Smooth muscle cell (in vitro differentiated cells): ENCODE measurements at regions not wholly inside any gene's neighbourhood (a gene's known extent, or its start where the extent isn't known, plus 50 kb on each side); places are given as distances from the start of the nearest gene placed in this dataset.

Source experiments
- DNase-seq: peaks from one replicate; lab custom pipeline; 2025; ENCODE audit not compliant: unreplicated experiment; lab: John Stamatoyannopoulos, UW
- H2AFZ ChIP-seq: fragments of 200-600 bp; sonication (generic); 2 replicates; pipeline ENCODE4 v1.6.0; 2016; ENCODE audit warnings: antibody characterized with exemption, low read depth, mild to moderate bottlenecking
- H3F3A ChIP-seq: fragments of 200-600 bp; sonication (generic); 2 replicates; pipeline ENCODE4 v1.6.0; 2017; ENCODE audit warnings: antibody characterized with exemption, low read depth
- H3K27ac ChIP-seq: fragments of 200-600 bp; sonication (generic); 2 replicates; pipeline ENCODE4 v1.5.1; 2016; ENCODE audit warnings: low read depth, mild to moderate bottlenecking
- H3K27me3 ChIP-seq: fragments of 200-600 bp; sonication (generic); 2 replicates; pipeline ENCODE4 v1.6.1; 2016; ENCODE audit warnings: low read depth, mild to moderate bottlenecking
- H3K36me3 ChIP-seq: fragments of 200-600 bp; sonication (generic); 2 replicates; pipeline ENCODE4 v1.5.1; 2016; ENCODE audit warnings: low read depth
- H3K4me1 ChIP-seq: fragments of 200-600 bp; sonication (generic); 2 replicates; pipeline ENCODE4 v1.5.1; 2016; ENCODE audit warnings: low read depth
- H3K4me2 ChIP-seq: fragments of 200-600 bp; sonication (generic); 2 replicates; pipeline ENCODE4 v1.6.0; 2016; ENCODE audit warnings: mild to moderate bottlenecking
- H3K4me3 ChIP-seq: fragments of 200-600 bp; sonication (generic); 2 replicates; pipeline ENCODE4 v1.5.1; 2016; ENCODE audit warnings: mild to moderate bottlenecking
- H3K79me2 ChIP-seq: fragments of 200-600 bp; sonication (generic); 2 replicates; pipeline ENCODE4 v1.6.0; 2016; ENCODE audit warnings: low read depth, mild to moderate bottlenecking
- H3K9ac ChIP-seq: fragments of 200-600 bp; sonication (generic); 2 replicates; pipeline ENCODE4 v1.6.0; 2016; ENCODE audit warnings: low read depth
- H3K9me3 ChIP-seq: fragments of 200-600 bp; sonication (generic); replicated peaks from 2 replicates; pipeline ENCODE4 v1.5.1; 2016; ENCODE audit warnings: low read depth
- H4K20me1 ChIP-seq: fragments of 200-600 bp; sonication (generic); 2 replicates; pipeline ENCODE4 v1.6.0; 2016; ENCODE audit warnings: low read depth
- WGBS: methylation state at CpG from one replicate; pipeline ENCODE4 v1.1.7; 2016; ENCODE audit warnings: low lambda C conversion rate; 5-methylcytosine and 5-hydroxymethylcytosine counted together
- TF ChIP-seq, protein P1 (sequence below): fragments of 200-600 bp; sonication (generic); IDR thresholded peaks from 2 replicates; pipeline ENCODE4 v1.5.1; 2017; ENCODE audit warnings: borderline replicate concordance, mild to moderate bottlenecking, antibody characterized with exemption; ENCODE audit not compliant: insufficient read depth, poor library complexity, severe bottlenecking

DNA sequence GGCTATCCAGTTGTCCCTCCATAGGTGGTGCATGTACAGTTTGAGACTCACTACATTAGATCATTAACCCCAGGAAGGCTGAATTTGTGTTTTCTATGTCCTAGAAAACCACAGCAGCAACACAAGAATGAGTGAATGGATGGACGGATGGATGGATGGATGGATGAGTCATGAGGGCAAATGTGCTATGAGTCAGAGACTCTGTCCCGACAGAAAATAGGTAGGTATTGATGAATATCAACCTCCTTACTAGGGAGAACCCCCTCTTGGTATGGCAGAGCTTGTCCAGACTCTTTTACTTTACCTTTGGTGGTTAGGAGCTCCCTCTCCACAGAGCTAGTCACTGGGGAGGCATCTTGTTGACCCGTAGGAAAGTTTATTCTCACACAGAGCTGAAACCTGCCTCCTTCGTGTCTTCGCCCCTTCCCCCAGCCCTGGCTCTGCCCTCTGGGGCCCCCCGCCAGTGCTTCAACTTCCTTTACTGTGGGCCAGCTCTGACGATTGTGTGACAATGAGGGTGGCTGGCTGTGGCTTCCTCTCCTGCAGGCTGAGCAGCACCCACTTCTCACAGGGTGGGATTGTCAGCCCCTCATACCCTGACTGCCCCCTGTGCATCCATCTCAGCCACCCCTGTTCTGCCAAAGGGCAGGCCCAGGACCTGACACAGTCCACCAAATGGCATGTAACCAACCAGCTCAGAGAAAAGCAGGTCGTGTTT is 145.2 kb downstream of the FOXD2 start:
- TF ChIP-seq, protein P1, sequence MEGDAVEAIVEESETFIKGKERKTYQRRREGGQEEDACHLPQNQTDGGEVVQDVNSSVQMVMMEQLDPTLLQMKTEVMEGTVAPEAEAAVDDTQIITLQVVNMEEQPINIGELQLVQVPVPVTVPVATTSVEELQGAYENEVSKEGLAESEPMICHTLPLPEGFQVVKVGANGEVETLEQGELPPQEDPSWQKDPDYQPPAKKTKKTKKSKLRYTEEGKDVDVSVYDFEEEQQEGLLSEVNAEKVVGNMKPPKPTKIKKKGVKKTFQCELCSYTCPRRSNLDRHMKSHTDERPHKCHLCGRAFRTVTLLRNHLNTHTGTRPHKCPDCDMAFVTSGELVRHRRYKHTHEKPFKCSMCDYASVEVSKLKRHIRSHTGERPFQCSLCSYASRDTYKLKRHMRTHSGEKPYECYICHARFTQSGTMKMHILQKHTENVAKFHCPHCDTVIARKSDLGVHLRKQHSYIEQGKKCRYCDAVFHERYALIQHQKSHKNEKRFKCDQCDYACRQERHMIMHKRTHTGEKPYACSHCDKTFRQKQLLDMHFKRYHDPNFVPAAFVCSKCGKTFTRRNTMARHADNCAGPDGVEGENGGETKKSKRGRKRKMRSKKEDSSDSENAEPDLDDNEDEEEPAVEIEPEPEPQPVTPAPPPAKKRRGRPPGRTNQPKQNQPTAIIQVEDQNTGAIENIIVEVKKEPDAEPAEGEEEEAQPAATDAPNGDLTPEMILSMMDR: no peak
- no peak overlapping the region for H3K4me2 ChIP-seq
- H3K27ac ChIP-seq: no peak overlapping the region
- no peaks in the 10 kb centered on the region for H4K20me1 ChIP-seq
- H3K9ac ChIP-seq: no peak overlapping the region
- no peaks in the 10 kb centered on the region for H3F3A ChIP-seq
- H3K36me3 ChIP-seq: no peaks in the 10 kb centered on the region
- no peaks in the 10 kb centered on the region for H3K9me3 ChIP-seq
- peaks cover 16% of the 10 kb centered on the region for H3K27me3 ChIP-seq
- no peaks in the 10 kb centered on the region for H3K4me1 ChIP-seq
- H2AFZ ChIP-seq: no peak overlapping the region
- WGBS: 55% methylated on average over 8 of the region's 8 CpGs
- no peaks in the 10 kb centered on the region for H3K79me2 ChIP-seq
- DNase-seq: no peak
- no peak overlapping the region for H3K4me3 ChIP-seq

DNA sequence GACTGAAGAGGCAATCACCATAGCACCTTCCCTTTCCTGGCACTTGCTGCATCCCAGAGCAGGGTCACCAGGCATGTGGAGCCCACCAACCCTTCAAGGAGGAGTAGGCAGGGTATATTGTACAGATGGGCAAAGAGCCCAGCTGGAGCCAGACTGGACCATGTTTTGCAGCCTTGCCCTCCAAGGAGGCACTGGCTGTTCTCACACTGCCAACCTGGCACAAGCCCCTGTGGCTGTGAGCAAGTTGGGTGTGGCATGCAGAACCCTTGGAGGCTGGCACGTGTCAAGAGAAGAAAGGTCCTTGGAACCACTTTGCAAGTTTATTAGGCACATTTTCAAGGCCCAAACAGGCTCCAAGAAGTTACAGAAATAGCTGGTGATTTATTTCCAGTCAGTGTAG is 146.4 kb downstream of the FOXD2 start:
- DNase-seq: no peak
- TF ChIP-seq, protein P1: no peak
- H2AFZ ChIP-seq: no peak overlapping the region
- peaks cover 16% of the 10 kb centered on the region for H3K27me3 ChIP-seq
- no peaks in the 10 kb centered on the region for H3K9me3 ChIP-seq
- H3K4me1 ChIP-seq: no peaks in the 10 kb centered on the region
- no peak overlapping the region for H3K27ac ChIP-seq
- no peaks in the 10 kb centered on the region for H3K36me3 ChIP-seq
- H3K79me2 ChIP-seq: no peaks in the 10 kb centered on the region
- H4K20me1 ChIP-seq: no peaks in the 10 kb centered on the region
- H3K4me3 ChIP-seq: no peak overlapping the region
- H3K9ac ChIP-seq: no peak overlapping the region
- no peaks in the 10 kb centered on the region for H3F3A ChIP-seq
- no peak overlapping the region for H3K4me2 ChIP-seq
- 82% methylated on average over 1 of the region's 1 CpG for WGBS

DNA sequence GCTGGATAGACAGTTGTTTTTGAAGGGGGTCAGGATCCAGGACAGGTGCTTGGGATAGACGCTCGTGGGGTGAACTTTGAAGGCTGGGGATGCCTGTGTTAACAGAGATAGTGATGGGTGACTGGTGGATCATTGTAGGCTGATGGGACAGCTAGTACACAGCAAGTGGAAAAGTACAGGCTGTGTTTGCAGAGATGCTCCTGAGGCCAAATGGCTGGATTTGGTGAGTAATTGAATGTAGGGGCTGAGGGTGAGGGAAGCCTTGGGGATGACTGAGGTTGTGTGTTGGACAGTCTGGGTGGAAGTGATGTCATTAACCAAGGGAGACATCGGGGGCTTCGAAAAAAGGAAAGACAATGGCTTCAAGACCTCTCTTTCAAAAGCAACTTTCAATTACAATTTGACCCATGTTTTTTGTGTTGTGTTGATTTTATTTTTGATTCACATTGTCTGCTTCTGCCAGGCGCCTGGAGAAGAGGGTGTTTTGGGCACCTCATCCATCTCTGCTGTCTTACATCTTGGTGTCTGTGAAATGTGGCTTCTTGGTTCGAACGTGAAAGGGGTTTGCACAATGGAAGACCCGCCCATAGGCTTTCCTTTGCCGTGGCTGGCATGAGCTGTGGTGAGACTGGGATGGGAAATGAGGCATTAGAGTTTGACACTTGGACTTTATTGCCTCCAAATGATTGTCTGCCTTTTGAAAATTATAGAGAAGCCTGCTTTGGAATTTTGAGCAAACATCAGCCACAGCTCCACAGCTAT is 147.5 kb downstream of the FOXD2 start:
- peaks cover 27% of the 10 kb centered on the region for H3K27me3 ChIP-seq

More for the DNA sequence above, 147.5 kb downstream of the FOXD2 start:
- 75% methylated on average over 9 of the region's 9 CpGs for WGBS
- DNase-seq: no peak
- H3K4me2 ChIP-seq: no peak overlapping the region
- H3K4me1 ChIP-seq: no peaks in the 10 kb centered on the region
- no peaks in the 10 kb centered on the region for H4K20me1 ChIP-seq
- H3F3A ChIP-seq: no peaks in the 10 kb centered on the region
- no peak overlapping the region for H3K27ac ChIP-seq
- no peak overlapping the region for H3K9ac ChIP-seq
- TF ChIP-seq, protein P1: no peak
- H2AFZ ChIP-seq: no peak overlapping the region
- no peaks in the 10 kb centered on the region for H3K9me3 ChIP-seq
- no peaks in the 10 kb centered on the region for H3K36me3 ChIP-seq
- H3K4me3 ChIP-seq: no peak overlapping the region
- no peaks in the 10 kb centered on the region for H3K79me2 ChIP-seq
